HepG2 (cell line): ENCODE measurements at regions not wholly inside any gene's neighbourhood (a gene's known extent, or its start where the extent isn't known, plus 50 kb on each side); places are given as distances from the start of the nearest gene placed in this dataset.

Experiments
- AHDC1 ChIP-seq: sonication (generic); formaldehyde crosslinking; IDR thresholded peaks from 2 replicates; pipeline ENCODE4 v1.5.1; 2020; ENCODE audit warnings: mild to moderate bottlenecking, missing genetic modification reagents, borderline replicate concordance
- BCL3 ChIP-seq: sonication (generic); formaldehyde crosslinking; IDR thresholded peaks from 2 replicates; pipeline ENCODE4 v1.5.1; 2020; ENCODE audit warnings: mild to moderate bottlenecking, missing genetic modification reagents, moderate library complexity
- HNRNPK ChIP-seq: fragments of 200-400 bp; formaldehyde crosslinking; IDR thresholded peaks from 2 replicates; pipeline ENCODE4 v1.6.1; 2018; ENCODE audit warnings: low read length, low read depth, moderate library complexity, mild to moderate bottlenecking; ENCODE audit not compliant: poor library complexity, severe bottlenecking
- IKZF4 ChIP-seq: sonication (generic); formaldehyde crosslinking; IDR thresholded peaks from 2 replicates; pipeline ENCODE4 v1.5.1; 2020; ENCODE audit warnings: borderline replicate concordance, mild to moderate bottlenecking, low read depth, missing genetic modification reagents; ENCODE audit errors: not compliant biosample characterization
- SIX4 ChIP-seq: sonication (generic); formaldehyde crosslinking; IDR thresholded peaks from 2 replicates; pipeline ENCODE4 v1.4.0; 2020; ENCODE audit warnings: missing genetic modification reagents
- SYNCRIP ChIP-seq: fragments of 200-400 bp; formaldehyde crosslinking; IDR thresholded peaks from 2 replicates; pipeline ENCODE4 v1.6.1; 2018; ENCODE audit warnings: mild to moderate bottlenecking, low read depth, low read length; ENCODE audit not compliant: insufficient read depth
- ZHX2 ChIP-seq, 2 experiments: sonication (generic) in 1 of 2; formaldehyde crosslinking in 1 of 2; IDR thresholded peaks; 2 replicates each; pipeline versions ENCODE4 v1.6.1 to v1.9.0; 2014 to 2022; ENCODE audit warnings: antibody characterized with exemption in 1 of 2, borderline replicate concordance in 1 of 2, inconsistent platforms in 1 of 2, low read depth in 1 of 2, missing genetic modification reagents in 1 of 2
- ZNF563 ChIP-seq: sonication (generic); formaldehyde crosslinking; IDR thresholded peaks from 2 replicates; pipeline ENCODE4 v1.8.0; 2022; ENCODE audit warnings: mild to moderate bottlenecking, moderate library complexity, missing genetic modification reagents
- TF ChIP-seq, protein P1 (sequence below): sonication (generic); formaldehyde crosslinking; IDR thresholded peaks from 2 replicates; pipeline ENCODE4 v1.8.1; 2023; ENCODE audit warnings: mild to moderate bottlenecking, missing genetic modification reagents, borderline replicate concordance

DNA sequence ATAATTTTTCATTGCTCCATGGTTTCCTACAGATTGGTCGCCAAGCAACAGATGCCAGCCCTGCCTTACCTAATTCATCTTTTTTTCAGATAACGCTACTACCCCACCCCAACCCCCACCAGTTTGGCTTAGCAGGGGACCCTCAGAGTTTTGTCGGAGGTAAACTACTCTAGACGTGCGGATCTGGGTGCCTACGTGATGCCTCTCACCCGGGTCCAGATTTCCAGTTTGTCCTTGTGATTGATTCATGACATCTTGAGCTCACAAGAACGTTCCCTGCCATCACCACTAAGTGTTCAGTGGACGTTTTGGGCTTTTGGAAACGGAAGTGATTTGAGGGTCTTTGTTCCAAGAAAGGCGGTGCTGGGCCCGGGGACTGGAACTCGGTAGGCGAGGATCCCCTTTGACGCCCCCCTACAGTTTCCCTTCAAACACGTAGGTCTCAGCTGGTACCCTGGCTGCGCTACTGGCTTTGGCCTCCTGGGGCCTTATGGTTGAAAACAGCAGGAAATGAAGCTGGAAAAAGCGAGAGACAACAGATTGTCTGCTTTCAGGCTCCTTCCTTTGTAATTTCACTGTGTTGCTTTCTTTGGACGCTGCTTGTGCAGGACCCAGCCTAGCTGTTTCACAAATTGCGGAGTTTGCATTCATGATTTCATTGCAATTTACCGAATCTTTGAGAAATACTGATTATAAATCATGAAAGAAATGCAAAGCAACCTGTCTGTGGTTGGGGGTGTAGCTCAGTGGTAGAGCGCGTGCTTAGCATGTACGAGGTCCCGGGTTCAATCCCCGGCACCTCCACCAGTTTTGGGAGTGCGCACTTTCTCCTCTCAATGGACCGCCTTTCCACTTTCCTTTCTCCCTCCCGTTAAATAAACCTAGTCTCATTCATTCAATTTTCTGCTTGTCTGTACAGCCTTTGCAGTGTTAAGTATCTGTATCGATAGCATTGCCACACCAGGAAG is 81.0 kb downstream of the GPX5 start (continued):
- TF ChIP-seq AHDC1 (CRISPR knock-in tag): no peak
- no peak for TF ChIP-seq BCL3
- TF ChIP-seq, protein P1, sequence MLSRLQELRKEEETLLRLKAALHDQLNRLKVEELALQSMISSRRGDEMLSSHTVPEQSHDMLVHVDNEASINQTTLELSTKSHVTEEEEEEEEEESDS (CRISPR knock-in tag): no peak
- no peak for TF ChIP-seq SYNCRIP
- TF ChIP-seq HNRNPK: no peak
- no peak for TF ChIP-seq ZHX2 (IDR thresholded peaks at IDR 0.05; ENCODE audit: low read depth)
- no peak for TF ChIP-seq ZHX2 (CRISPR knock-in tag; IDR thresholded peaks at IDR 0.05; ENCODE audit: borderline replicate concordance)
- TF ChIP-seq IKZF4 (CRISPR knock-in tag): no peak
- no peak for TF ChIP-seq ZNF563
- TF ChIP-seq SIX4 (CRISPR knock-in tag): no peak
